GM18907 (cell line): ENCODE measurements at regions not wholly inside any gene's neighbourhood (a gene's known extent, or its start where the extent isn't known, plus 50 kb on each side); places are given as distances from the start of the nearest gene placed in this dataset.
A peak's percentile ranks its signal among the peaks of the same experiment; 100 is the strongest.
"Not testable (repeated sequence)": the region's sequence is repeated elsewhere in the genome, so short reads cannot be mapped to it uniquely, and the experiment has no call there.

Experiments used
- ATAC-seq: cut with Tn5 transposase; IDR thresholded peaks from one replicate; pipeline ENCODE4 v1.9.1; 2021; ENCODE audit warnings: mild to moderate bottlenecking, moderate library complexity; ENCODE audit not compliant: unreplicated experiment

GRCh38 chr7:131688738-131689661 is 132.6 kb upstream of the PODXL start:
- ATAC-seq: peak; percentile 60

GRCh38 chr7:131687296-131687695 is 130.9 kb upstream of the PODXL start:
- ATAC-seq: no peak

GRCh38 chr7:131686833-131687232 is 130.4 kb upstream of the PODXL start:
- ATAC-seq: no peak

DNA sequence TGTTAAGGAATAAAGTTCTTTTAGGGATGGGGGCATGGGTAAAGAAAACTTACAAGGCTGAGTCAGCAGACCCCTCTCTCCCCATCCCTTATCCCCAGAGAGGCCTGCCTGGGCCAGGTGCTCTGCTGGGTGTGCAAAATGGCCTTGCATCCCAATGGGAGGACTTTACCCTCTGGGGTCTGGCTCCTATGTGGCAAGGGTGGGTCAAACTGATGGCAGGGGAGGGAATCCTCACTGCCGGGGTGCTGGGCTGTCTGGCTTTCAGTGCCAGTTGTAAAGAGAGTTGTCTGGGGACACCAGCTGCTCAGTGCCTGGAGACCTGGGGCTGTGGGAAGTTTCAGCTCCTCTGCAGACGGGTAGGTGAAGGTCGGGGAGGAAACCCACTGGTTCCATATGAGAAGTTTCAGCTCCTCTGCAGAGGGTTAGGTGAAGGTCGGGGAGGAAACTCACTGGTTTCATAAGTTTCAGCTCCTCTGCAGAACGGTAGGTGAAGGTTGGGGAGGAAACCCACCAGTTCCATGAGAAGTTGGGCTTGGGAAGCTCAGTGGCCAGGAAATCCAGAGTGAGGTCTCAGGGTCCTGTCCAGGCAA is 127.2 kb upstream of the PODXL start:
- ATAC-seq: peak; percentile 68

GRCh38 chr7:131681961-131682360 is 125.5 kb upstream of the PODXL start:
- no peak for ATAC-seq

DNA sequence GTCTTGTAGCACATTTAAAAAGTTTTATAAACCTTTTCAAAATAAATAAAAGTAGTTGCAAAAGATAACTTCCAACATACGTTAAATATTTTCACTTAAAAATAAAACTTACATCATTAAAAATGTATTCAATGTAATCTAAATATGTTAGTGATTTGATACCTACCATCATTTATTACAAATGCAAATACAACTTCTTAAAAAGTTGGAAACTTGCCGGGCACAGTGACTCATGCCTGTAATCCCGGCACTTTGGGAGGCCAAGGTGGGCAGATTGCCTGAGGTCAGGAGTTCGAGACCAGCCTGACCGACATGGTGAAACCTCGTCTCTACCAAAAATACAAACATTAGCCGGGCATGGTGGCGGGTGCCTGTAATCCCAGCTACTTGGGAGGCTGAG is 122.6 kb upstream of the PODXL start:
- not testable (repeated sequence) for ATAC-seq

DNA sequence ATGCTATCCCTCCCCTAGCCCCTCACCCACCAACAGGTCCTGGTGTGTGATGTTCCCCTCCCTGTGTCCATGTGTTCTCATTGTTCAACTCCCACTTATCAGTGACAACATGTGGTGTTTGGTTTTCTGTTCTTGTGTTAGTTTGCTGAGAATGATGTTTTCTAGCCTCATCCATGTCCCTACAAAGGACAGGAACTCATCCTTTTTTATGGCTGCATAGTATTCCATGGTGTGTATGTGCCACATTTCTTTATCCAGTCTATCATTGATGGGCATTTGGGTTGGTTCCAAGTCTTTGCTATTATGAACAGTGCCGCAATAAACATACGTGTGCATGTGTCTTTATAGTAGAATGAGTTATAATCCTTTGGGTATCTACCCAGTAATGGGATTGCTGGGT is 120.4 kb upstream of the PODXL start:
- not testable (repeated sequence) for ATAC-seq

DNA sequence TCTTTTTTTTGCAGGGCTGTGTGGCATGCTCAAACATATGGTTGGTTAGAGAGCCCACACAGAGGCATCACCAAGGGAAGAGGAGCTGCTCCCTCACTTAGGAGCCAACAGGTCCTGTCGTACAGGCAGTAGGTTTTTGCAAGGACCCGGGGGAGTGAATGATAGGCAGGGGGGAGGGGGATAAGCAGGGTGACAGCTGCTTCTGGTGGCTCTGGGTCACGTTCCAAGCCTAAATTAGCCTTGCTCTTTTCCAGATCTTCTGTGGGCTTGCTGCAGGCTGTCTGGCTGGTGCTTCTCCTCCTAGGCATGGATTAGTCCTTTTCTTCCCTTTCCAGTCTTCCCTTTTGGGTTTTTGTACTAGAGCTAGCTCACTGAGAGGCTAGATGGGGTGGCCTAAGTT is 117.7 kb upstream of the PODXL start:
- no peak for ATAC-seq

DNA sequence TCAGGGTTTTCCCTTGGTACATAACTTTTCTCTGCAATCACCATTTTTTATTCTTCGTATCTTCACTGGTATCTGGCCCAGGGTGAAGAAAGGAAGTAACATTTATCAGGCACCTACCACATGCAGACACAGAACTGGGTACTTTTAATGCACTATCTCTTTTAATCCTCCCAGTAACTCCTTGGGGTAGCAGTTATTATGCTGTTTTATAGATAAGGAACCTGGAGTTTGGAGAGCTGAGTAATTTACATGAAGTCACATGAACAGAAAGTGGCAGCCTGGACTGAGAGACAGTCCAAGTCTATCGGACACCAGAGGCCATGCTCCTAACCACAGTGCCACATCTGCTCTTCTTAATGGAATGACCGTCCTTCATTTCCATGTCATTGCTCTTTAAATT is 117.1 kb upstream of the PODXL start:
- no peak for ATAC-seq

DNA sequence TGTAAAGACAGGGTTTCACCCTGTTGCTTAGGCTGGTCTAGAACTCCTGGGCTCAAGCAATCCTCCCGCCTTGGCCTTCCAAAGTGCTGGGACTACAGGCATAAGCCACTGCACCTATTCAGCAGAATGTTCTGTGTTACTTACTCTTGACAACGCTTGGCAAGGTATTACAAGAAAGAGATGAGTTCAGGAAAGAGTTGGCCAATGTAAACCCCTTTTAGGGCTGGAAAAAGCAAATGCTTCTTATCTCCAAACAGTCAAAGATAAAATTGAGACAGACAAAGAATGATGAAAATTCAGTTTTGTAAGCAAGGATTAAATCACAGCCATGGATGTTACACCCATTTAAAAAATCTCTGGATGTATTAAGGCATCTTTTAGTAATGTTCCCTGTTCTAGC is 114.0 kb upstream of the PODXL start:
- ATAC-seq: no peak

- no peak for ATAC-seq
Observed at GRCh38 chr7:131667699-131668098, 111.3 kb upstream of the PODXL start.

- no peak for ATAC-seq
Observed at GRCh38 chr7:131665021-131665420, 108.6 kb upstream of the PODXL start.

DNA sequence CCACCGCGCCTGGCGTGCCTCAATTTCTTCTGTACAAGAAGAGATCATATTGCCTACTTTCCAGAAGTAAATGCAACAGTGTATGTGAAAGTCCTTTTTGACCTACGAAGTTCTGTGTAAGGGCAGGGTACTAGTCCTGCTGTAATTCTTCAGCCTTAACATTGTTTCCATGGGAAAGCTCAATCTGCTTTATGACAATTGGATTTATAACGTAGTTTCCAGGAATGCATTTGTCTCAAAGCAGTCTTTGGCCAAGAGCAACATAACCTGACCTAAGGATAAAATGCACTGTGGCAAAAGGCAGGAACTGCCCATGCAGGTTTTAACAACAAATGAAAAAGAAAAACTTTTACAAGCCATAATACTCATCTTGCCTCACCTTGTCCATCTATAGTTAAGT is 108.1 kb upstream of the PODXL start:
- no peak for ATAC-seq

DNA sequence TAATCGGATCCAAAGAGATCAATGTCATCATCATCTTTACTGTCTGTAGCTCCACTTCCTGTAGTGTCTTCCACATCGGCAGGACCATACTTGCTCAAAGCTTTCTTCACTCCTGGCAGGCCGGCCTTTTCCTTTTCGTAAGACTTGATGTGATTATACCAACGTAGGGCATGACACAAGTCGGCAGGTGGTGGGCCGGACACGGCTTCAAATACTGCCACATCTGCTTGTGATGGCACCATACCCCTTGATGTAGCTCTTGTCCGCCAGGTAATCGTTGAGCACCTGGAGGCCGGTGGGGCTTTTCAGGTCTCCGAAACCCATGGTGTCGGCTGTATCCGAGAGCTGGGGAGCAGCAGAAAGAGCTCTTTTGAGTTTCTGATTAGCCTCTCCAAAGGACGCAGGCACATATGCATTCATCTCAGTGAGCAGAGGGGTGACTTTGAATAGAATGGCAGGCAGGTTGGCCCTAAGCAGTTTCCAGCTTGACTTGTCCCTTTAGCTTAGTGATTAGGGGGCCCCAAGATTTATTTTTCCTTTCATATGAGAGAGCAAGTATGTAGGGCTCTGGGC is 106.0 kb upstream of the PODXL start:
- not testable (repeated sequence) for ATAC-seq

GRCh38 chr7:131657881-131658280 is 101.5 kb upstream of the PODXL start:
- no peak for ATAC-seq

GRCh38 chr7:131656980-131657723 is 100.7 kb upstream of the PODXL start:
- ATAC-seq: no peak

DNA sequence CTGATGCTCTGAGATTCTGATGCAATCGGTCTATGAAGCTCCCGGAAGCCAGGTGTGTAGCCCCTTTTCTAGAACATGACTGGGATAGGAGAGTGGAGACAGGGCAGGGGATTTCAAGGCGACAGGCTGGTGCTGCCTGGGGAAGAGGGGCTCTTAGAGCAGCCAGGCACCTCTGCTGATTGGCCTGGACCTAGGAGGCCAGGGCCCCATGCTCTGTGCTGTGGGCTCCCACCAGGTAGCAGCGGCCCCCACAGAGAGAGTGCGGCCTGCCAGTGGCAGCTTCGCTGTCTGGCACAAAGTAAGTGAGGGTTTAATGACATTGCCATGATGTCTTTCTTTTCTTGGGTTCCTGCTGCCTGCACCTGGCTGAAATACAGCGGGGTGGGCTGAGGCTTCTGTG is 99.4 kb upstream of the PODXL start:
- ATAC-seq: no peak

GRCh38 chr7:131655447-131655846 is 99.0 kb upstream of the PODXL start:
- no peak for ATAC-seq

GRCh38 chr7:131654668-131655326 is 98.4 kb upstream of the PODXL start:
- ATAC-seq: peak; percentile 78

DNA sequence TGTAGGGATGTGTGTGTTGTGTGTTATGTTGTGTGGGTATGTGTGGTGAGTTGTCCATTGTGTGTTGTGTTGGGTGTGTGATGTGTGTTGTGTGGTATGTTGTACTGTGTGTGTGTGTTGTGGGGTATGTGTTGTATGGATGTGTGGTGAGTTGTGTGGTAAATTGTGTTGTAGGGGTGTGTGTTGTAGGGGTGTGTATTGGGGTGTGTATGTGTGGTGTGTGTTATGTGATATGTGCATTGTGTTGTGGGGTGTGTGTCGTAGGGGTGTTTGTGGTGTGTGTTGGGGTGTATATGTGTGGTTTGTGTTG is 97.8 kb upstream of the PODXL start:
- no peak for ATAC-seq
